ENCODE measurements at regions not wholly inside any gene's neighbourhood (a gene's known extent, or its start where the extent isn't known, plus 50 kb on each side); places are given as distances from the start of the nearest gene placed in this dataset.

- no peak for FAIRE-seq
- POLR2A ChIA-PET = no interaction called here
- Histone ChIP-seq H3K4me1 (no peaks in the 10 kb centered on the region), H3K9me3 (no peaks in the 10 kb centered on the region), H3K4me3 (no peak overlapping the region), H3K27ac (no peak overlapping the region), H3K4me2 (no peak overlapping the region)
- CTCF ChIA-PET = interaction anchor here (2.2 kb wide), 1 partner anchor 12 kb away, joined by 9 read pairs; no protein-coding TSS in a partner anchor
- no peak for ATAC-seq
- DNase-seq (ENCODE audit: low read depth in 1 of 2, low spot score in 1 of 2) = no peak
- TF ChIP-seq, protein P1, sequence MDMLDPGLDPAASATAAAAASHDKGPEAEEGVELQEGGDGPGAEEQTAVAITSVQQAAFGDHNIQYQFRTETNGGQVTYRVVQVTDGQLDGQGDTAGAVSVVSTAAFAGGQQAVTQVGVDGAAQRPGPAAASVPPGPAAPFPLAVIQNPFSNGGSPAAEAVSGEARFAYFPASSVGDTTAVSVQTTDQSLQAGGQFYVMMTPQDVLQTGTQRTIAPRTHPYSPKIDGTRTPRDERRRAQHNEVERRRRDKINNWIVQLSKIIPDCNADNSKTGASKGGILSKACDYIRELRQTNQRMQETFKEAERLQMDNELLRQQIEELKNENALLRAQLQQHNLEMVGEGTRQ (IDR thresholded peaks at IDR 0.05) = no peak
- TF ChIP-seq EP300 (IDR thresholded peaks at IDR 0.05) (no peak), TFCP2L1 (CRISPR knock-in tag; IDR thresholded peaks at IDR 0.05) (no peak), TP53 (CRISPR knock-in tag; IDR thresholded peaks at IDR 0.05) (no peak), FOSB (CRISPR knock-in tag; IDR thresholded peaks at IDR 0.05) (no peak), POLR2AphosphoS2 (conservative IDR thresholded peaks at IDR 0.05; ENCODE audit: low read length) (no peak), MYC (IDR thresholded peaks at IDR 0.05; ENCODE audit: borderline replicate concordance, low read length) (no peak), EHMT2 (IDR thresholded peaks at IDR 0.05; ENCODE audit: low read depth) (no peak), ZNF302 (CRISPR knock-in tag; IDR thresholded peaks at IDR 0.05) (no peak), RAD21 (conservative IDR thresholded peaks at IDR 0.05 in 1 of 2, IDR thresholded peaks at IDR 0.05 in 1 of 2) (no peak), ZSCAN20 (CRISPR knock-in tag; IDR thresholded peaks at IDR 0.05) (no peak), ZFP36 (IDR thresholded peaks at IDR 0.05; ENCODE audit: borderline replicate concordance, partially characterized antibody) (no peak), CBX2 (IDR thresholded peaks at IDR 0.05; ENCODE audit: borderline replicate concordance, low read depth) (no peak), PHF8 (IDR thresholded peaks at IDR 0.05; ENCODE audit: borderline replicate concordance, low read depth) (no peak), CHD4 (IDR thresholded peaks at IDR 0.05; ENCODE audit: borderline replicate concordance) (no peak), HDAC2 (IDR thresholded peaks at IDR 0.05) (no peak)
- TF ChIP-seq, protein P2, sequence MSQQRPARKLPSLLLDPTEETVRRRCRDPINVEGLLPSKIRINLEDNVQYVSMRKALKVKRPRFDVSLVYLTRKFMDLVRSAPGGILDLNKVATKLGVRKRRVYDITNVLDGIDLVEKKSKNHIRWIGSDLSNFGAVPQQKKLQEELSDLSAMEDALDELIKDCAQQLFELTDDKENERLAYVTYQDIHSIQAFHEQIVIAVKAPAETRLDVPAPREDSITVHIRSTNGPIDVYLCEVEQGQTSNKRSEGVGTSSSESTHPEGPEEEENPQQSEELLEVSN (IDR thresholded peaks at IDR 0.05; ENCODE audit: borderline replicate concordance, low read depth) = no peak
- TF ChIP-seq, protein P3, sequence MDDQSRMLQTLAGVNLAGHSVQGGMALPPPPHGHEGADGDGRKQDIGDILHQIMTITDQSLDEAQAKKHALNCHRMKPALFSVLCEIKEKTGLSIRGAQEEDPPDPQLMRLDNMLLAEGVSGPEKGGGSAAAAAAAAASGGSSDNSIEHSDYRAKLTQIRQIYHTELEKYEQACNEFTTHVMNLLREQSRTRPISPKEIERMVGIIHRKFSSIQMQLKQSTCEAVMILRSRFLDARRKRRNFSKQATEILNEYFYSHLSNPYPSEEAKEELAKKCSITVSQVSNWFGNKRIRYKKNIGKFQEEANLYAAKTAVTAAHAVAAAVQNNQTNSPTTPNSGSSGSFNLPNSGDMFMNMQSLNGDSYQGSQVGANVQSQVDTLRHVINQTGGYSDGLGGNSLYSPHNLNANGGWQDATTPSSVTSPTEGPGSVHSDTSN (IDR thresholded peaks at IDR 0.05) = no peak
- TF ChIP-seq, protein P4, sequence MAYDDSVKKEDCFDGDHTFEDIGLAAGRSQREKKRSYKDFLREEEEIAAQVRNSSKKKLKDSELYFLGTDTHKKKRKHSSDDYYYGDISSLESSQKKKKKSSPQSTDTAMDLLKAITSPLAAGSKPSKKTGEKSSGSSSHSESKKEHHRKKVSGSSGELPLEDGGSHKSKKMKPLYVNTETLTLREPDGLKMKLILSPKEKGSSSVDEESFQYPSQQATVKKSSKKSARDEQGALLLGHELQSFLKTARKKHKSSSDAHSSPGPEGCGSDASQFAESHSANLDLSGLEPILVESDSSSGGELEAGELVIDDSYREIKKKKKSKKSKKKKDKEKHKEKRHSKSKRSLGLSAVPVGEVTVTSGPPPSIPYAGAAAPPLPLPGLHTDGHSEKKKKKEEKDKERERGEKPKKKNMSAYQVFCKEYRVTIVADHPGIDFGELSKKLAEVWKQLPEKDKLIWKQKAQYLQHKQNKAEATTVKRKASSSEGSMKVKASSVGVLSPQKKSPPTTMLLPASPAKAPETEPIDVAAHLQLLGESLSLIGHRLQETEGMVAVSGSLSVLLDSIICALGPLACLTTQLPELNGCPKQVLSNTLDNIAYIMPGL (CRISPR knock-in tag; IDR thresholded peaks at IDR 0.05; ENCODE audit: borderline replicate concordance) = no peak
These were observed 118.7 kb upstream of the ACP3 start for GRCh38 chr3:132198516-132198915.

GRCh38 chr3:132199451-132199850, 117.8 kb upstream of the ACP3 start:
- WGBS (ENCODE audit: missing lambda C conversion rate) = 21% methylated on average over 1 of the region's 1 CpG
- Histone ChIP-seq H3K4me2 (no peak overlapping the region), H3K4me1 (no peaks in the 10 kb centered on the region), H3K4me3 (no peak overlapping the region), H3K9me3 (no peaks in the 10 kb centered on the region), H3K27ac (no peak overlapping the region)
- ChIA-PET CTCF (interaction anchor here (0.8 to 2.2 kb wide), 4 partner anchors 11 to 165 kb away, joined by 3 to 9 read pairs (median 4); partner anchors contain the start of gene CPNE4), POLR2A (no interaction called here)
- DNase-seq (ENCODE audit: low read depth in 1 of 2, low spot score in 1 of 2) (no peak), ATAC-seq (no peak), FAIRE-seq (no peak)
- TF ChIP-seq, protein P5, sequence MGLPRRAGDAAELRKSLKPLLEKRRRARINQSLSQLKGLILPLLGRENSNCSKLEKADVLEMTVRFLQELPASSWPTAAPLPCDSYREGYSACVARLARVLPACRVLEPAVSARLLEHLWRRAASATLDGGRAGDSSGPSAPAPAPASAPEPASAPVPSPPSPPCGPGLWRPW (IDR thresholded peaks at IDR 0.05) = no peak
- TF ChIP-seq NFE2L2 (conservative IDR thresholded peaks at IDR 0.05; ENCODE audit: low read length) (no peak), ZFP36 (IDR thresholded peaks at IDR 0.05; ENCODE audit: borderline replicate concordance, partially characterized antibody) (no peak), NPAS2 (CRISPR knock-in tag; IDR thresholded peaks at IDR 0.05; ENCODE audit: borderline replicate concordance) (no peak), RAD21 (conservative IDR thresholded peaks at IDR 0.05 in 1 of 2, IDR thresholded peaks at IDR 0.05 in 1 of 2) (no peak), SREBF2 (IDR thresholded peaks at IDR 0.05) (no peak), BHLHE40 (IDR thresholded peaks at IDR 0.05; ENCODE audit: low read depth, low read length) (no peak), ZNF302 (CRISPR knock-in tag; IDR thresholded peaks at IDR 0.05) (no peak), MYC (IDR thresholded peaks at IDR 0.05; ENCODE audit: borderline replicate concordance, low read length) (no peak), NR3C1 (IDR thresholded peaks at IDR 0.05) (no peak), HEYL (CRISPR knock-in tag; IDR thresholded peaks at IDR 0.05) (no peak), TFCP2L1 (CRISPR knock-in tag; IDR thresholded peaks at IDR 0.05) (no peak), FOXS1 (CRISPR knock-in tag; IDR thresholded peaks at IDR 0.05) (no peak), HOXB13 (CRISPR knock-in tag; IDR thresholded peaks at IDR 0.05; ENCODE audit: low read depth) (no peak), CBX2 (IDR thresholded peaks at IDR 0.05; ENCODE audit: borderline replicate concordance, low read depth) (no peak), CEBPB (IDR thresholded peaks at IDR 0.05) (no peak), EHMT2 (IDR thresholded peaks at IDR 0.05; ENCODE audit: low read depth) (no peak), FOSB (CRISPR knock-in tag; IDR thresholded peaks at IDR 0.05) (no peak), ATOH8 (CRISPR knock-in tag; IDR thresholded peaks at IDR 0.05; ENCODE audit: low read depth) (no peak)

Measured in A549 (cell line).